ENCODE measurements at regions not wholly inside any gene's neighbourhood (a gene's known extent, or its start where the extent isn't known, plus 50 kb on each side); places are given as distances from the start of the nearest gene placed in this dataset.

GRCh38 chr3:193783166-193783896, 190.3 kb downstream of the OPA1 start:
- DNase-seq (no peak), ATAC-seq (replicated peaks in 1 of 2) (no peak)
- H3K4me1 Mint-ChIP-seq (ENCODE audit: low read depth): peaks cover 7% of the 10 kb centered on the region
- H3K9me3 Mint-ChIP-seq: no peaks in the 10 kb centered on the region
- H3K27me3 Mint-ChIP-seq (ENCODE audit: low read depth): peaks cover 58% of the 10 kb centered on the region
- no peak overlapping the region for H3K27ac Mint-ChIP-seq
- no peak overlapping the region for H3K4me3 Mint-ChIP-seq
- no peaks in the 10 kb centered on the region for H3K36me3 Mint-ChIP-seq (ENCODE audit: insufficient read depth in 2 of 2)

GRCh38 chr3:193784822-193785221, 191.8 kb downstream of the OPA1 start:
- no peaks in the 10 kb centered on the region for H3K36me3 Mint-ChIP-seq (ENCODE audit: insufficient read depth in 2 of 2)
- no peak overlapping the region for H3K27ac Mint-ChIP-seq
- peaks cover 46% of the 10 kb centered on the region for H3K27me3 Mint-ChIP-seq (ENCODE audit: low read depth)
- ATAC-seq (replicated peaks in 1 of 2) (no peak), DNase-seq (no peak)
- H3K9me3 Mint-ChIP-seq: no peaks in the 10 kb centered on the region
- H3K4me1 Mint-ChIP-seq (ENCODE audit: low read depth): peaks cover 7% of the 10 kb centered on the region
- H3K4me3 Mint-ChIP-seq: no peak overlapping the region

- no peaks in the 10 kb centered on the region for H3K9me3 Mint-ChIP-seq
- H3K27me3 Mint-ChIP-seq (ENCODE audit: low read depth): peaks cover 43% of the 10 kb centered on the region
- H3K4me1 Mint-ChIP-seq (ENCODE audit: low read depth): no peaks in the 10 kb centered on the region
- H3K4me3 Mint-ChIP-seq: no peak overlapping the region
- DNase-seq: no peak
- H3K27ac Mint-ChIP-seq: no peak overlapping the region
- ATAC-seq (replicated peaks in 1 of 2): no peak
- no peaks in the 10 kb centered on the region for H3K36me3 Mint-ChIP-seq (ENCODE audit: insufficient read depth in 2 of 2)
Observed at GRCh38 chr3:193787496-193787870, 194.5 kb downstream of the OPA1 start.

- ATAC-seq (replicated peaks in 1 of 2): peak; percentile 73 to 77
- DNase-seq: peak; percentile 28 to 45
- H3K4me3 Mint-ChIP-seq: no peak overlapping the region
- no peaks in the 10 kb centered on the region for H3K4me1 Mint-ChIP-seq (ENCODE audit: low read depth)
- no peak overlapping the region for H3K27ac Mint-ChIP-seq
- no peaks in the 10 kb centered on the region for H3K36me3 Mint-ChIP-seq (ENCODE audit: insufficient read depth in 2 of 2)
- peaks cover 37% of the 10 kb centered on the region for H3K27me3 Mint-ChIP-seq (ENCODE audit: low read depth)
- no peaks in the 10 kb centered on the region for H3K9me3 Mint-ChIP-seq
Observed at GRCh38 chr3:193788189-193788991, 195.4 kb downstream of the OPA1 start.

- Mint-ChIP-seq H3K36me3 (ENCODE audit: insufficient read depth in 2 of 2) (no peaks in the 10 kb centered on the region), H3K9me3 (no peaks in the 10 kb centered on the region), H3K4me3 (no peak overlapping the region), H3K27ac (no peak overlapping the region), H3K4me1 (ENCODE audit: low read depth) (no peaks in the 10 kb centered on the region), H3K27me3 (ENCODE audit: low read depth) (peaks cover 39% of the 10 kb centered on the region)
- DNase-seq (no peak), ATAC-seq (replicated peaks in 1 of 2) (no peak)
Observed at GRCh38 chr3:193789455-193789854, 196.4 kb downstream of the OPA1 start.

- Mint-ChIP-seq H3K4me1 (ENCODE audit: low read depth) (no peaks in the 10 kb centered on the region), H3K36me3 (ENCODE audit: insufficient read depth in 2 of 2) (no peaks in the 10 kb centered on the region), H3K4me3 (no peak overlapping the region), H3K27ac (no peak overlapping the region), H3K9me3 (no peaks in the 10 kb centered on the region), H3K27me3 (ENCODE audit: low read depth) (peaks cover 36% of the 10 kb centered on the region)
- DNase-seq (no peak), ATAC-seq (replicated peaks in 1 of 2) (no peak)
Observed at GRCh38 chr3:193790086-193790990, 197.3 kb downstream of the OPA1 start.

GRCh38 chr3:193791041-193792032, 198.3 kb downstream of the OPA1 start:
- DNase-seq (no peak), ATAC-seq (replicated peaks in 1 of 2) (no peak)
- Mint-ChIP-seq H3K27ac (no peak overlapping the region), H3K9me3 (no peaks in the 10 kb centered on the region), H3K27me3 (ENCODE audit: low read depth) (peaks cover 32% of the 10 kb centered on the region), H3K4me1 (ENCODE audit: low read depth) (no peaks in the 10 kb centered on the region), H3K36me3 (ENCODE audit: insufficient read depth in 2 of 2) (no peaks in the 10 kb centered on the region), H3K4me3 (no peak overlapping the region)

GRCh38 chr3:193793123-193793522, 200.1 kb downstream of the OPA1 start:
- DNase-seq (no peak), ATAC-seq (replicated peaks in 1 of 2) (no peak)
- H3K4me3 Mint-ChIP-seq: no peak overlapping the region
- no peaks in the 10 kb centered on the region for H3K4me1 Mint-ChIP-seq (ENCODE audit: low read depth)
- no peaks in the 10 kb centered on the region for H3K36me3 Mint-ChIP-seq (ENCODE audit: insufficient read depth in 2 of 2)
- peaks cover 24% of the 10 kb centered on the region for H3K27me3 Mint-ChIP-seq (ENCODE audit: low read depth)
- H3K27ac Mint-ChIP-seq: no peak overlapping the region
- H3K9me3 Mint-ChIP-seq: no peaks in the 10 kb centered on the region

GRCh38 chr3:193794002-193794881, 201.2 kb downstream of the OPA1 start:
- ATAC-seq (replicated peaks in 1 of 2) (no peak), DNase-seq (no peak)
- H3K36me3 Mint-ChIP-seq (ENCODE audit: insufficient read depth in 2 of 2): no peaks in the 10 kb centered on the region
- no peaks in the 10 kb centered on the region for H3K9me3 Mint-ChIP-seq
- no peak overlapping the region for H3K4me3 Mint-ChIP-seq
- no peak overlapping the region for H3K27ac Mint-ChIP-seq
- no peaks in the 10 kb centered on the region for H3K4me1 Mint-ChIP-seq (ENCODE audit: low read depth)
- H3K27me3 Mint-ChIP-seq (ENCODE audit: low read depth): peaks cover 24% of the 10 kb centered on the region

- H3K9me3 Mint-ChIP-seq: no peaks in the 10 kb centered on the region
- no peak overlapping the region for H3K4me3 Mint-ChIP-seq
- H3K36me3 Mint-ChIP-seq (ENCODE audit: insufficient read depth in 2 of 2): no peaks in the 10 kb centered on the region
- no peak overlapping the region for H3K27ac Mint-ChIP-seq
- no peak for ATAC-seq (replicated peaks in 1 of 2)
- DNase-seq: no peak
- no peaks in the 10 kb centered on the region for H3K4me1 Mint-ChIP-seq (ENCODE audit: low read depth)
- peaks cover 19% of the 10 kb centered on the region for H3K27me3 Mint-ChIP-seq (ENCODE audit: low read depth)
Observed at GRCh38 chr3:193795062-193795690, 202.2 kb downstream of the OPA1 start.

- Mint-ChIP-seq H3K27ac (no peak overlapping the region), H3K9me3 (no peaks in the 10 kb centered on the region), H3K36me3 (ENCODE audit: insufficient read depth in 2 of 2) (no peaks in the 10 kb centered on the region), H3K4me1 (ENCODE audit: low read depth) (no peaks in the 10 kb centered on the region), H3K27me3 (ENCODE audit: low read depth) (peaks cover 15% of the 10 kb centered on the region), H3K4me3 (no peak overlapping the region)
- no peak for ATAC-seq (replicated peaks in 1 of 2)
- no peak for DNase-seq
Observed at GRCh38 chr3:193796089-193796488, 203.1 kb downstream of the OPA1 start.

All from activated T-cell treated with anti-CD3 and anti-CD28 coated beads, Interleukin-2, amount 50 U/mL, for 72 hours (primary cell).